ENCODE measurements at regions not wholly inside any gene's neighbourhood (a gene's known extent, or its start where the extent isn't known, plus 50 kb on each side); places are given as distances from the start of the nearest gene placed in this dataset.

- TF ChIP-seq CBX5 (IDR thresholded peaks at IDR 0.05; ENCODE audit: low read depth, low read length) (no peak), POLR2A (IDR thresholded peaks at IDR 0.05; ENCODE audit: control extremely low read depth in 1 of 2, low read depth in 2 of 2, low read length in 2 of 2) (no peak), SAP30 (IDR thresholded peaks at IDR 0.05; ENCODE audit: insufficient read depth, insufficient replicate concordance, low read length) (no peak), TEAD4 (IDR thresholded peaks at IDR 0.05; ENCODE audit: low read depth, low read length) (no peak)
Measured at GRCh38 chr4:71261001-71261400, 77.8 kb upstream of the SLC4A4 start (continued).
